Left ventricle myocardium superior (tissue), 1 donor: ENCODE measurements at regions not wholly inside any gene's neighbourhood (a gene's known extent, or its start where the extent isn't known, plus 50 kb on each side); places are given as distances from the start of the nearest gene placed in this dataset.
"Not testable (repeated sequence)": the region's sequence is repeated elsewhere in the genome, so short reads cannot be mapped to it uniquely, and the experiment has no call there.

Experiments
- ATAC-seq: fragments of 200-7000 bp; cut with Tn5 transposase; one replicate; pipeline ENCODE4 v1.9.1; 2020; ENCODE audit warnings: mild to moderate bottlenecking, moderate library complexity
- DNase-seq: peaks from one replicate; pipeline ENCODE4 v3.0.0-alpha.2; 2020
- intact Hi-C: fragments of 100-400 bp; cut with micrococcal nuclease; formaldehyde crosslinking; loops from one replicate; pipeline ENCODE4 v1.11.0; 2022
- donor health status: DM: no; HTN: yes; CAD: no; lungs with severe emphysema.

GRCh38 chr1:115158181-115158580 is 68.9 kb upstream of the TSPAN2 start:
- intact Hi-C loops = no loop called here
- ATAC-seq = peak; percentile 92
- peak; percentile 55 for DNase-seq

DNA sequence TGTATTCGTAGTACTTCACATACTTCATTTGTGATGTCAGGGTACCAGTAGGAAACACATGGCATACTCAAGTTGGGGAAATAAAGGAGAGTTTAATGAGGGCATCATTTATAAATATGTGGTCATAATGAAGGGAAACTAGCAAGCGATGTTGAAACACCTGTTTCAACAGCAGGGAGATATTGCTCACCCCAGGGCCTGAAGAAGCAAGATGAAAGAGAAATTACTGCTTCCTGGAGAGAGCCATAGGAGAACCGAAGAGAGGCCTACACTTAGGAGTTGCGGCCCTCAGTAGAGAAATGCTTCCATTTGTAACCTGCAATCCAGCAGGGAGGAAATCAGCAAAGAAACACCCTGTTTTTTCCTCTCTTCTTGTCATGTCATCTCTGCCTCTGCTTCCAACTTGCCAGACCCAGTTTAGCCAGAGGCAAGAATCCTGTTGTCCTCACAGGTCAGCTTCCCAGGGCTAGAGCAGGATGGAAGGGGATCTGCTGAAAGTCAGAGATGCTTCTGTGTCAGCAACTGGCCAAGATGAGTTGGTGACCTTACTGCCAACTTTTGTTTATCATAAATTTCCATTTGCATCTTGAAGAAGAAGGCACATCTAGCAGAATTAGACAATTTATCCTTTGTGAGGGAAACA is 67.6 kb upstream of the TSPAN2 start:
- intact Hi-C loops = no loop called here
- DNase-seq (no peak), ATAC-seq (no peak)

DNA sequence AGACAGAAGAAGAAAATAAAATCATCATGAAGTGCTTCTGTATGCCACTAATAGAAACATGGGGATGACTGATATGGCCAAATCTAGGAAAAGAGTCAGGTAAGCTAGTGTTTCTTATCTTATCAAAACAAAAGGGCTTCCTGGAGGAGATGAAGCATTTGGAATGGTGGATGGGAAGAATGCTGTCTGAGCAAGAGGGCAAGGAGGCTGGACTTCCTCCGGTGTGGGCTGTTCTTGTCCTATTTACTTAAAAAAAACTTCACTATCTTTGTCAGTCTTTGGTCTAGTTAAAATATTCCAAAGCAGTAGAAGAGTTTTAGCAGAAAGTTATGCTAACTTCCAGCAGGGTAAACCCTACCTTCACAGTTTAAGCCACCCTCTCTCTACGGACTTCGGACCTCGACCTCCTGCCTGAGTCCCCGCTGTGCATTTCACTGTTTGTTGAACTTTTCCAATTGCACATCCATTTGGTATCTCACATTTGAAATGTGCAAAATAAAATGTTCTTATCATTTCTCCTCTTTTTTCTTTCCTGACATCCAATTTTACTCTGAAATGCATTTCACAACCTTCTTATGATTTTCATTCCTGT is 64.8 kb upstream of the TSPAN2 start:
- ATAC-seq (no peak), DNase-seq (no peak)
- intact Hi-C loops = no loop called here

GRCh38 chr1:115147928-115148327 is 58.6 kb upstream of the TSPAN2 start:
- ATAC-seq, intact Hi-C loops, DNase-seq: not testable (repeated sequence)

GRCh38 chr1:115145226-115145625 is 55.9 kb upstream of the TSPAN2 start:
- DNase-seq = no peak
- intact Hi-C loops = no loop called here
- ATAC-seq = no peak

GRCh38 chr1:115144176-115144575 is 54.9 kb upstream of the TSPAN2 start:
- intact Hi-C loops = no loop called here
- ATAC-seq (no peak), DNase-seq (no peak)

DNA sequence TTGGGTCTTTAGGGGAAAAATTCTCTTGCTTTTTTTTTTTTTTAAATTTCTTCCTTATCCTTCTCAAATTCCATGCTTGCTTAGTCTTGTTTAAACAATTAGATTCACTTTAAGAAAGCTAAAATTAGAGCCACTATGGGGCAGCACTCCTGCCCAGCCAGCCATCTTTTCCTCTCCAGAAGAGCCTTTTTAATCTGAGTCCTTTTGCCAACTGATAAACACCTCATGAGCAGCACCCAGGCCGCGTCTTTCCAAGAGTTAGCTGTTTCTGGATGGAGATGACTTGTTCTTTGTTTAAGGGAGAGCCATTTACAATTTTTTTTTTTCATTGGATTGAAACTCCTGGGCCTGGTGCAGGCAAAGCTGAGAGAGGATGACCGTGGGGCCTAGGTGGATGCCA is 53.3 kb upstream of the TSPAN2 start:
- intact Hi-C loops = no loop called here
- DNase-seq (peak; percentile 45), ATAC-seq (peak; percentile 70)

DNA sequence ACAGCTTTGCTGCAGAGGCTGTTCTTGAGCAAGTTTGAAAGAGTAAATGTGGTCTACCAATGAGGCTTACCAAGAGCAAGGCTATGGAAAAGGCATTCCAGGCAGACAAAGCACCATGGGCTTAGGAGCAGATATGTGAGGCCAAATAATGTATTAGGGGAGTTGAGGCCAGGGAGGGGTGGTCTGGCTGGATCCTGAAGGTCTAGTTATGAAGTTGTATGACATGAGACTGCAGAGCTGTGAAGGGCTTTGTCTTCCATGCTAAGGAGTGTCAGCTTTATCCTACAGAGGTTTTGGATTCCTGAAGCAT is 51.8 kb upstream of the TSPAN2 start:
- DNase-seq = no peak
- intact Hi-C loops = no loop called here
- no peak for ATAC-seq

DNA sequence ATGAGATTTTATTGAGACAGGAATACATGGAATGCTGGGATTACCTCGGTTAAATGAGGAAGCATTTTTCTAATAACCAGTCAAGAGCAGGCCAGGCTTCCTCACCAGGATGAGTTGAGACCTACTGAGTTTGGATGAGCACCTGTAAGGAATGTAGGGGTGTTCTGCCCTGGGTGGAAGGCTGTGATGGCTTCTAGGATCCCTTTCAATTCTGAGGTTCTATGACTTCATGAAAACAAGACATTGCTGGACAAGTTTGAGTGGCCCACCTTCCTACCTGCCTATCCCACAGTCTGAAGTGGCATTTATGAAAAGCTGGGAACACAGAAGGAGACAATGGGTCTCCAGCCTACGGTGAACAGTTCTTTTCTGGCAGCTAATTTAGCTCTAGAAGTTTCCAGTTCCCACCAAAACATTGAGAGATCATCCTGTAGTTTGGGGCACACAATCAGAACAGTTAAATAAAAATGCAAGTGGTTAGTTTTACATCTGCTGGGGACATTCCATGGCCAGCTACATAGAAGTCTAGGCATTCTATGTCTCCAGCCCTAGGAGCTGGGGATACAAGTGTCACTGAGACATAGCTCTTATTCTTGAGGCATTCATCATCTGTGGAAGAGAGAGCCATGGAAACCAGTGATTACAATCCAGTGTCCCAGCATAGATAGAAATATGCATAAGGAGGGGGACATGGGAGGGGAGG is 51.3 kb upstream of the TSPAN2 start:
- intact Hi-C loops = no loop called here
- ATAC-seq = no peak

GRCh38 chr1:115139381-115139780 is 50.1 kb upstream of the TSPAN2 start:
- peak; percentile 29 for DNase-seq
- ATAC-seq = no peak
- intact Hi-C loops = loop anchor here (5.0 kb wide), 1 partner anchor 323 kb away; no protein-coding TSS in a partner anchor

More for the DNA sequence above, 51.3 kb upstream of the TSPAN2 start:
- no peak for DNase-seq
